ENCODE measurements at regions not wholly inside any gene's neighbourhood (a gene's known extent, or its start where the extent isn't known, plus 50 kb on each side); places are given as distances from the start of the nearest gene placed in this dataset.

GRCh38 chr4:36614011-36614410 lies 332.6 kb downstream of the DTHD1 start:
- no peak for DNase-seq (ENCODE audit: low read depth)
- H3K4me3 ChIP-seq (ENCODE audit: low read depth, low read length) = no peak overlapping the region
- TF ChIP-seq POLR2A (IDR thresholded peaks at IDR 0.05; ENCODE audit: extremely low read depth, insufficient read length) (no peak), CTCF (IDR thresholded peaks at IDR 0.05; ENCODE audit: low read depth, low read length) (no peak), MYC (IDR thresholded peaks at IDR 0.05; ENCODE audit: low read depth, low read length) (no peak)
- TF ChIP-seq, protein P1, sequence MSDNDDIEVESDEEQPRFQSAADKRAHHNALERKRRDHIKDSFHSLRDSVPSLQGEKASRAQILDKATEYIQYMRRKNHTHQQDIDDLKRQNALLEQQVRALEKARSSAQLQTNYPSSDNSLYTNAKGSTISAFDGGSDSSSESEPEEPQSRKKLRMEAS (IDR thresholded peaks at IDR 0.05; ENCODE audit: low read depth, low read length) = no peak

GRCh38 chr4:36618102-36618501 lies 336.7 kb downstream of the DTHD1 start:
- H3K4me3 ChIP-seq (ENCODE audit: low read depth, low read length) = no peak overlapping the region
- no peak for DNase-seq (ENCODE audit: low read depth)
- TF ChIP-seq MYC (IDR thresholded peaks at IDR 0.05; ENCODE audit: low read depth, low read length) = no peak
- TF ChIP-seq POLR2A (IDR thresholded peaks at IDR 0.05; ENCODE audit: extremely low read depth, insufficient read length) = no peak
- TF ChIP-seq, protein P1 (IDR thresholded peaks at IDR 0.05; ENCODE audit: low read depth, low read length) = no peak
- no peak for TF ChIP-seq CTCF (IDR thresholded peaks at IDR 0.05; ENCODE audit: low read depth, low read length)

- H3K4me3 ChIP-seq (ENCODE audit: low read depth, low read length) = no peak overlapping the region
- no peak for TF ChIP-seq CTCF (IDR thresholded peaks at IDR 0.05; ENCODE audit: low read depth, low read length)
- no peak for TF ChIP-seq MYC (IDR thresholded peaks at IDR 0.05; ENCODE audit: low read depth, low read length)
- TF ChIP-seq, protein P1 (IDR thresholded peaks at IDR 0.05; ENCODE audit: low read depth, low read length) = no peak
- no peak for TF ChIP-seq POLR2A (IDR thresholded peaks at IDR 0.05; ENCODE audit: extremely low read depth, insufficient read length)
- DNase-seq (ENCODE audit: low read depth) = no peak
Observed at GRCh38 chr4:36624030-36624429, 342.6 kb downstream of the DTHD1 start.

- no peak overlapping the region for H3K4me3 ChIP-seq (ENCODE audit: low read depth, low read length)
- TF ChIP-seq POLR2A (IDR thresholded peaks at IDR 0.05; ENCODE audit: extremely low read depth, insufficient read length) = no peak
- TF ChIP-seq, protein P1 (IDR thresholded peaks at IDR 0.05; ENCODE audit: low read depth, low read length) = no peak
- TF ChIP-seq MYC (IDR thresholded peaks at IDR 0.05; ENCODE audit: low read depth, low read length) = no peak
- TF ChIP-seq CTCF (IDR thresholded peaks at IDR 0.05; ENCODE audit: low read depth, low read length) = no peak
- no peak for DNase-seq (ENCODE audit: low read depth)
Observed at GRCh38 chr4:36638273-36638811, 356.9 kb downstream of the DTHD1 start.

DNA sequence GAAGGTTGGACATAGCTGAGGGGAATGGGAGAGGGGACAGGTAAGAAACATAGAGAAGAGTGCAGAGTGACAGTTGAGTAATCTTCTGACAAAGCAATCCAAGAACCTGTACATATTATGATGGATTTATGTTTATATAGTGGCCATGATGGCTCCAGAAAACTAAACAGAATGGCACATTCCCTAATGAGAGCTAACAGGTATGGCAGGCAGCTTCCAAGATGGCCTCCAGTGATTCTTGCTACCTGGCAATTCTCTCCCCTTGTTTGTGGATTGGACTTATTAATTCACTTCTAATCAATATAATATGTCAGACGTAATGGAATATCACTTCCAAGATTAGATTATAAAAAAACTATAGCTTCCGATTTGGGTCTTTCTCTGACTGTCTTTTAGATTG lies 359.5 kb downstream of the DTHD1 start:
- TF ChIP-seq MYC (IDR thresholded peaks at IDR 0.05; ENCODE audit: low read depth, low read length) (no peak), POLR2A (IDR thresholded peaks at IDR 0.05; ENCODE audit: extremely low read depth, insufficient read length) (no peak), CTCF (IDR thresholded peaks at IDR 0.05; ENCODE audit: low read depth, low read length) (no peak)
- TF ChIP-seq, protein P1 (IDR thresholded peaks at IDR 0.05; ENCODE audit: low read depth, low read length) = no peak
- H3K4me3 ChIP-seq (ENCODE audit: low read depth, low read length) = no peak overlapping the region
- no peak for DNase-seq (ENCODE audit: low read depth)

Data from NB4 (cell line).